HL-60 (cell line): ENCODE measurements at regions not wholly inside any gene's neighbourhood (a gene's known extent, or its start where the extent isn't known, plus 50 kb on each side); places are given as distances from the start of the nearest gene placed in this dataset.

Experiments
- TF ChIP-seq, protein P1 (sequence below): IDR thresholded peaks from one replicate; pipeline ENCODE4 v1.5.1; 2011; ENCODE audit warnings: low read length, control low read depth, inconsistent platforms; ENCODE audit not compliant: insufficient read depth
- TF ChIP-seq, protein P2 (sequence below): IDR thresholded peaks from 2 replicates; pipeline ENCODE4 v1.6.1; 2012; ENCODE audit warnings: low read depth; ENCODE audit not compliant: insufficient replicate concordance

DNA sequence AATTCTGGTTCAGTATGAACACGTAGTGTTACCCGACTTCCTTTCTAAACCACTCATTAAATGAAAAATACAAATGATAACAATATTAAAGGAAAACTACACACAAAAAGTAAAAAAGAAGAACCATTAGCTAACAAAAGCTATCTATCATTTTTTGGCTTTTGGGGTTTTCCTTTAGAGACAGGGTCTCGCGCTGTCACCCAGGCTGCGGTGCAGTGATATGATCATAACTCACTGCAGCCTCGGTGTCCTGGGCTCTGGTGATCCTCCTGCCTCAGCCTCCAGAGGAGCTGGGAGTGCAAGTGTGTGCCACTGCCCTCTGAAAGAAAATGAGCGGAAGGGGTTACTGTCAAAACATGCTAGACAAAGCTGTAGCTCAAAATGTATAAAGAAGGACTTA, 238.2 kb upstream of the AVPR1A start:
- TF ChIP-seq, protein P1, sequence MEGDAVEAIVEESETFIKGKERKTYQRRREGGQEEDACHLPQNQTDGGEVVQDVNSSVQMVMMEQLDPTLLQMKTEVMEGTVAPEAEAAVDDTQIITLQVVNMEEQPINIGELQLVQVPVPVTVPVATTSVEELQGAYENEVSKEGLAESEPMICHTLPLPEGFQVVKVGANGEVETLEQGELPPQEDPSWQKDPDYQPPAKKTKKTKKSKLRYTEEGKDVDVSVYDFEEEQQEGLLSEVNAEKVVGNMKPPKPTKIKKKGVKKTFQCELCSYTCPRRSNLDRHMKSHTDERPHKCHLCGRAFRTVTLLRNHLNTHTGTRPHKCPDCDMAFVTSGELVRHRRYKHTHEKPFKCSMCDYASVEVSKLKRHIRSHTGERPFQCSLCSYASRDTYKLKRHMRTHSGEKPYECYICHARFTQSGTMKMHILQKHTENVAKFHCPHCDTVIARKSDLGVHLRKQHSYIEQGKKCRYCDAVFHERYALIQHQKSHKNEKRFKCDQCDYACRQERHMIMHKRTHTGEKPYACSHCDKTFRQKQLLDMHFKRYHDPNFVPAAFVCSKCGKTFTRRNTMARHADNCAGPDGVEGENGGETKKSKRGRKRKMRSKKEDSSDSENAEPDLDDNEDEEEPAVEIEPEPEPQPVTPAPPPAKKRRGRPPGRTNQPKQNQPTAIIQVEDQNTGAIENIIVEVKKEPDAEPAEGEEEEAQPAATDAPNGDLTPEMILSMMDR: no peak
- TF ChIP-seq, protein P2, sequence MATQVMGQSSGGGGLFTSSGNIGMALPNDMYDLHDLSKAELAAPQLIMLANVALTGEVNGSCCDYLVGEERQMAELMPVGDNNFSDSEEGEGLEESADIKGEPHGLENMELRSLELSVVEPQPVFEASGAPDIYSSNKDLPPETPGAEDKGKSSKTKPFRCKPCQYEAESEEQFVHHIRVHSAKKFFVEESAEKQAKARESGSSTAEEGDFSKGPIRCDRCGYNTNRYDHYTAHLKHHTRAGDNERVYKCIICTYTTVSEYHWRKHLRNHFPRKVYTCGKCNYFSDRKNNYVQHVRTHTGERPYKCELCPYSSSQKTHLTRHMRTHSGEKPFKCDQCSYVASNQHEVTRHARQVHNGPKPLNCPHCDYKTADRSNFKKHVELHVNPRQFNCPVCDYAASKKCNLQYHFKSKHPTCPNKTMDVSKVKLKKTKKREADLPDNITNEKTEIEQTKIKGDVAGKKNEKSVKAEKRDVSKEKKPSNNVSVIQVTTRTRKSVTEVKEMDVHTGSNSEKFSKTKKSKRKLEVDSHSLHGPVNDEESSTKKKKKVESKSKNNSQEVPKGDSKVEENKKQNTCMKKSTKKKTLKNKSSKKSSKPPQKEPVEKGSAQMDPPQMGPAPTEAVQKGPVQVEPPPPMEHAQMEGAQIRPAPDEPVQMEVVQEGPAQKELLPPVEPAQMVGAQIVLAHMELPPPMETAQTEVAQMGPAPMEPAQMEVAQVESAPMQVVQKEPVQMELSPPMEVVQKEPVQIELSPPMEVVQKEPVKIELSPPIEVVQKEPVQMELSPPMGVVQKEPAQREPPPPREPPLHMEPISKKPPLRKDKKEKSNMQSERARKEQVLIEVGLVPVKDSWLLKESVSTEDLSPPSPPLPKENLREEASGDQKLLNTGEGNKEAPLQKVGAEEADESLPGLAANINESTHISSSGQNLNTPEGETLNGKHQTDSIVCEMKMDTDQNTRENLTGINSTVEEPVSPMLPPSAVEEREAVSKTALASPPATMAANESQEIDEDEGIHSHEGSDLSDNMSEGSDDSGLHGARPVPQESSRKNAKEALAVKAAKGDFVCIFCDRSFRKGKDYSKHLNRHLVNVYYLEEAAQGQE: no peak
